ENCODE measurements at regions not wholly inside any gene's neighbourhood (a gene's known extent, or its start where the extent isn't known, plus 50 kb on each side); places are given as distances from the start of the nearest gene placed in this dataset.

DNA sequence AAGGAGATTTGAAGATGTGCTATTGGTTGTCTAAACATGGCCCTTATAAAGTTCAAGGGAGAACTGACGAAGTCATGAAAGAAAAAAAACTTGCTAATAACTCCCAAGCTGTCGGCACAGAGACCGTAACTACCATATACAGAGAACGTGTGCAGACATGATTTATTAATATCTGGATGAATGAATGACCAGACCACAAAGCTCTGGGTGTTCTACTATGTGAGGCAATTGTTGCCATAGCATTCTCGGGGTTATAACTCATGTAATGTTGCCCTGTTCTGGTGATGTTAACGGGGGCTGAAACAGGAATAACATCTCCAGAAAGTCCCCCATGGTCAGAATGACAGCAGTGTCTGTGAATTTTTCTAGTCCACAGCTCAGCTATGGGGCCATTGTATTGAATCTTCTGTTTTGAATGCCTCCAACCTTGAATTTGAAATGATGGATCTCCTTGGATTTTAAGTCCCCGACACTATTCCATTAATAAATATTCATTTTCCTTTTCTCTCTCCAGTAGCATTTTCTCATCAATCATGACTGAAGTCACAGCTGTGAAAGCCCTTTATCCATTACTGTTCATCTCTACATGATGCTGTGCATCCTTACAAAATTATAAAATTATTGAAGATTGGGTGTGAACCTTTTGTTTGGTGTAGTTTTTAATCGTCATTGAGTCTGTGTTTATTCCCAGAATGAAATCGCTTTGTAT, 483.4 kb upstream of the KLHL29 start:
- TF ChIP-seq POLR2A (IDR thresholded peaks at IDR 0.05; ENCODE audit: low read depth, low read length) (no peak), FOS (IDR thresholded peaks at IDR 0.05; ENCODE audit: low read depth, low read length) (no peak), RAD21 (IDR thresholded peaks at IDR 0.05; ENCODE audit: low read length) (no peak), BHLHE40 (IDR thresholded peaks at IDR 0.05; ENCODE audit: low read depth, low read length) (no peak)
- TF ChIP-seq, protein P1, sequence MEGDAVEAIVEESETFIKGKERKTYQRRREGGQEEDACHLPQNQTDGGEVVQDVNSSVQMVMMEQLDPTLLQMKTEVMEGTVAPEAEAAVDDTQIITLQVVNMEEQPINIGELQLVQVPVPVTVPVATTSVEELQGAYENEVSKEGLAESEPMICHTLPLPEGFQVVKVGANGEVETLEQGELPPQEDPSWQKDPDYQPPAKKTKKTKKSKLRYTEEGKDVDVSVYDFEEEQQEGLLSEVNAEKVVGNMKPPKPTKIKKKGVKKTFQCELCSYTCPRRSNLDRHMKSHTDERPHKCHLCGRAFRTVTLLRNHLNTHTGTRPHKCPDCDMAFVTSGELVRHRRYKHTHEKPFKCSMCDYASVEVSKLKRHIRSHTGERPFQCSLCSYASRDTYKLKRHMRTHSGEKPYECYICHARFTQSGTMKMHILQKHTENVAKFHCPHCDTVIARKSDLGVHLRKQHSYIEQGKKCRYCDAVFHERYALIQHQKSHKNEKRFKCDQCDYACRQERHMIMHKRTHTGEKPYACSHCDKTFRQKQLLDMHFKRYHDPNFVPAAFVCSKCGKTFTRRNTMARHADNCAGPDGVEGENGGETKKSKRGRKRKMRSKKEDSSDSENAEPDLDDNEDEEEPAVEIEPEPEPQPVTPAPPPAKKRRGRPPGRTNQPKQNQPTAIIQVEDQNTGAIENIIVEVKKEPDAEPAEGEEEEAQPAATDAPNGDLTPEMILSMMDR (conservative IDR thresholded peaks at IDR 0.05; ENCODE audit: low read depth, low read length): no peak

Measured in IMR-90 (cell line).